ENCODE measurements at regions not wholly inside any gene's neighbourhood (a gene's known extent, or its start where the extent isn't known, plus 50 kb on each side); places are given as distances from the start of the nearest gene placed in this dataset.

GRCh38 chr2:30003128-30003527 lies 81.7 kb upstream of the ALK start:
- in situ Hi-C loops (cut with MboI; ENCODE audit: low pct_ligation_motif_present in 1 of 4, low pct_unique_long_range_greater_than_20kb in 1 of 4, low sequenced_read_pairs in 3 of 4): no loop called here
- TF ChIP-seq CTCF (IDR thresholded peaks at IDR 0.05): no peak
- no peak for TF ChIP-seq POLR2AphosphoS5 (IDR thresholded peaks at IDR 0.05)
- TF ChIP-seq EP300 (IDR thresholded peaks at IDR 0.05; ENCODE audit: low read depth): no peak
- no peak for TF ChIP-seq POLR2A (IDR thresholded peaks at IDR 0.05)
- Histone ChIP-seq H3K4me1 (no peaks in the 10 kb centered on the region), H3K9me3 (no peaks in the 10 kb centered on the region), H3K4me3 (no peak overlapping the region), H3K27me3 (no peaks in the 10 kb centered on the region), H3K27ac (no peak overlapping the region), H3K36me3 (no peaks in the 10 kb centered on the region)
- DNase-seq: no peak
- intact Hi-C loops (cut with DNase I; ENCODE audit: low total_unique reads): no loop called here

- Histone ChIP-seq H3K4me1 (no peaks in the 10 kb centered on the region), H3K36me3 (no peaks in the 10 kb centered on the region), H3K4me3 (no peak overlapping the region), H3K9me3 (no peaks in the 10 kb centered on the region), H3K27me3 (peaks cover 7% of the 10 kb centered on the region), H3K27ac (no peak overlapping the region)
- in situ Hi-C loops (cut with MboI; ENCODE audit: low pct_ligation_motif_present in 1 of 4, low pct_unique_long_range_greater_than_20kb in 1 of 4, low sequenced_read_pairs in 3 of 4): no loop called here
- 33 to 53% methylated on average over 2 to 4 of the region's 4 CpGs for WGBS, 2 donors (ENCODE audit: low coverage in 1 of 2)
- intact Hi-C loops (cut with DNase I; ENCODE audit: low total_unique reads): no loop called here
- TF ChIP-seq POLR2A (IDR thresholded peaks at IDR 0.05) (no peak), CTCF (IDR thresholded peaks at IDR 0.05) (no peak), EP300 (IDR thresholded peaks at IDR 0.05; ENCODE audit: low read depth) (no peak)
- DNase-seq: no peak
Measured at GRCh38 chr2:30022444-30023071, 101.2 kb upstream of the ALK start.

GRCh38 chr2:30024281-30024680 lies 102.9 kb upstream of the ALK start:
- no peak for DNase-seq
- Histone ChIP-seq H3K36me3 (no peaks in the 10 kb centered on the region), H3K4me1 (no peaks in the 10 kb centered on the region), H3K27me3 (peaks cover 7% of the 10 kb centered on the region), H3K9me3 (no peaks in the 10 kb centered on the region), H3K27ac (no peak overlapping the region), H3K4me3 (no peak overlapping the region)
- in situ Hi-C loops (cut with MboI; ENCODE audit: low pct_ligation_motif_present in 1 of 4, low pct_unique_long_range_greater_than_20kb in 1 of 4, low sequenced_read_pairs in 3 of 4) (no loop called here), intact Hi-C loops (cut with DNase I; ENCODE audit: low total_unique reads) (no loop called here)
- no peak for TF ChIP-seq EP300 (IDR thresholded peaks at IDR 0.05; ENCODE audit: low read depth)
- TF ChIP-seq POLR2A (IDR thresholded peaks at IDR 0.05): no peak
- no peak for TF ChIP-seq POLR2AphosphoS5 (IDR thresholded peaks at IDR 0.05)
- TF ChIP-seq CTCF (IDR thresholded peaks at IDR 0.05): no peak
- WGBS, 2 donors (ENCODE audit: low coverage in 1 of 2): 91% methylated on average over 2 of the region's 2 CpGs; no CpG with 5 or more reads in 1 of the 2 donors

GRCh38 chr2:30026091-30027055 lies 105.0 kb upstream of the ALK start:
- no peak overlapping the region for H3K4me3 ChIP-seq
- in situ Hi-C loops (cut with MboI; ENCODE audit: low pct_ligation_motif_present in 1 of 4, low pct_unique_long_range_greater_than_20kb in 1 of 4, low sequenced_read_pairs in 3 of 4) (no loop called here), intact Hi-C loops (cut with DNase I; ENCODE audit: low total_unique reads) (no loop called here)
- no peak overlapping the region for H3K27ac ChIP-seq
- H3K36me3 ChIP-seq: no peaks in the 10 kb centered on the region
- no peak for TF ChIP-seq POLR2A (IDR thresholded peaks at IDR 0.05)
- no peak for TF ChIP-seq EP300 (IDR thresholded peaks at IDR 0.05; ENCODE audit: low read depth)
- TF ChIP-seq CTCF (IDR thresholded peaks at IDR 0.05): peak; percentile 21 to 41 (median 32)
- no peak for TF ChIP-seq POLR2AphosphoS5 (IDR thresholded peaks at IDR 0.05)
- H3K9me3 ChIP-seq: no peaks in the 10 kb centered on the region
- H3K27me3 ChIP-seq: peaks cover 7% of the 10 kb centered on the region
- no peaks in the 10 kb centered on the region for H3K4me1 ChIP-seq
- peak; percentile 10 for DNase-seq
- WGBS, 2 donors (ENCODE audit: low coverage in 1 of 2): 49% methylated on average over 23 of the region's 23 CpGs; no CpG with 5 or more reads in 1 of the 2 donors
